ENCODE measurements at regions not wholly inside any gene's neighbourhood (a gene's known extent, or its start where the extent isn't known, plus 50 kb on each side); places are given as distances from the start of the nearest gene placed in this dataset.
A peak's percentile ranks its signal among the peaks of the same experiment; 100 is the strongest.

- DNase-seq (ENCODE audit: low read depth), result no peak
Measured at GRCh38 chr2:102084651-102085050, 57.9 kb upstream of the IL1R1 start.

GRCh38 chr2:102085238-102085637 is 57.3 kb upstream of the IL1R1 start:
- no peak overlapping the region for H3K4me3 ChIP-seq (ENCODE audit: low read depth, low read length)
- DNase-seq (ENCODE audit: low read depth), result no peak
- no peak for TF ChIP-seq CTCF (IDR thresholded peaks at IDR 0.05; ENCODE audit: control insufficient read depth, extremely low read depth, insufficient read depth)

More at GRCh38 chr2:102084651-102085050, 57.9 kb upstream of the IL1R1 start:
- TF ChIP-seq CTCF (IDR thresholded peaks at IDR 0.05; ENCODE audit: control insufficient read depth, extremely low read depth, insufficient read depth), result no peak
- H3K4me3 ChIP-seq (ENCODE audit: low read depth, low read length), result no peak overlapping the region

- no peak for TF ChIP-seq CTCF (IDR thresholded peaks at IDR 0.05; ENCODE audit: control insufficient read depth, extremely low read depth, insufficient read depth)
- no peak overlapping the region for H3K4me3 ChIP-seq (ENCODE audit: low read depth, low read length)
- DNase-seq (ENCODE audit: low read depth), result no peak
Measured at GRCh38 chr2:102086150-102086872, 56.2 kb upstream of the IL1R1 start.

- H3K4me3 ChIP-seq (ENCODE audit: low read depth, low read length), result no peak overlapping the region
- peak; percentile 66 for DNase-seq (ENCODE audit: low read depth)
- no peak for TF ChIP-seq CTCF (IDR thresholded peaks at IDR 0.05; ENCODE audit: control insufficient read depth, extremely low read depth, insufficient read depth)
Measured at GRCh38 chr2:102091121-102091520, 51.4 kb upstream of the IL1R1 start.

GRCh38 chr2:102091908-102092307 is 50.6 kb upstream of the IL1R1 start:
- TF ChIP-seq CTCF (IDR thresholded peaks at IDR 0.05; ENCODE audit: control insufficient read depth, extremely low read depth, insufficient read depth), result no peak
- no peak for DNase-seq (ENCODE audit: low read depth)
- H3K4me3 ChIP-seq (ENCODE audit: low read depth, low read length), result no peak overlapping the region

GRCh38 chr2:102092535-102092934 is 50.0 kb upstream of the IL1R1 start:
- no peak for TF ChIP-seq CTCF (IDR thresholded peaks at IDR 0.05; ENCODE audit: control insufficient read depth, extremely low read depth, insufficient read depth)
- H3K4me3 ChIP-seq (ENCODE audit: low read depth, low read length), result no peak overlapping the region
- DNase-seq (ENCODE audit: low read depth), result no peak

All from LNCaP clone FGC (cell line).